HG03039 (cell line): ENCODE measurements at regions not wholly inside any gene's neighbourhood (a gene's known extent, or its start where the extent isn't known, plus 50 kb on each side); places are given as distances from the start of the nearest gene placed in this dataset.
"Not testable (repeated sequence)": the region's sequence is repeated elsewhere in the genome, so short reads cannot be mapped to it uniquely, and the experiment has no call there.

Experiments used
- ATAC-seq: cut with Tn5 transposase; IDR thresholded peaks from one replicate; pipeline ENCODE4 v1.9.1; 2021; ENCODE audit warnings: mild to moderate bottlenecking, moderate library complexity; ENCODE audit not compliant: unreplicated experiment

GRCh38 chr9:81455462-81456219 is 233.7 kb downstream of the TLE1 start:
- ATAC-seq: no peak

DNA sequence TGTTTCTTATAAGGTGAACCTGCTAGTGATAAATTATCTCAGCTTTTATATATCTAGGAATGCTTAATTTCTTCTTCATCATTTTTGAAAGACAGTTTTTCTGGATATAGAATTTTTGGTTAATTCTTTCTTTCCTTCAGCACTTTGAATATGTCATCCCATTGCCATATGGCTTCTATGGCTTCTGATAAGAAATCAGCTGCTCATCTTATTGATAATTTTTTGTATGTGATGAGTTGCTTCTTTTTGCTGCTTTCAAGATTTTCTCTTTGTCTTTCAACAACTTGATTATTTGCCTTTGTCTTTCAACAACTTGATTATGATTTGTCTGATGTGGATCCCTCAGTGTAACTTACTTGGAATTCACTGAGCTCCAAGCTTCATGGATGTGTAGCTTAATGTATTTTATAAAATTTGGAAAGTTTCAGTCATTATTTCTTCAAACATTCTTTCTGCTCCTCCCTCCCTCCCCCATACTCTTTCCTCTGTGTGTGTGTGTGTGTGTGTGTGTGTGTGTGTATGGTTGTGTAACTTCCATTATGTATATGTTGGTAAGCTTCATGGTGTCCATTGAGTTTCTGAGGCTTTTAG is 243.9 kb downstream of the TLE1 start:
- no peak for ATAC-seq

DNA sequence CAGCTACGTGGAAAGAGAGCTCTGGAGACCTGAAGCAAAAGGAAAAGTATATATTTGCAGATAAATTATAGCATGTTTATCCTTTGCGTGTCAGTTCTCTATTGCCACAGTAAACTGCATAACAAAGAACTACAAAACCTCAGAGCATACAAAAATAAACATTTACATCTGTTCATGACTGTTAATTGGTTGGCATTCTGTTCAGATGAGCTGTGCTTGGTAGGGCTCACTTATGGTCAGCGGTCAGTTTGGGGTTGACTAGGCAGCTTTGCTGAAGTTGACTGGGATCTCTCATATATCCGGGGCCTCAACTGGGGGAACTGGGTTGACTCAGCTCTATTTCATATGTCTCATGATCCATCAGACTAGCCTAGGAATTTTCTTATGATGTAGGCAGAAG is 257.7 kb downstream of the TLE1 start:
- ATAC-seq: no peak

- no peak for ATAC-seq
Measured at GRCh38 chr9:81430727-81431126, 258.6 kb downstream of the TLE1 start.

DNA sequence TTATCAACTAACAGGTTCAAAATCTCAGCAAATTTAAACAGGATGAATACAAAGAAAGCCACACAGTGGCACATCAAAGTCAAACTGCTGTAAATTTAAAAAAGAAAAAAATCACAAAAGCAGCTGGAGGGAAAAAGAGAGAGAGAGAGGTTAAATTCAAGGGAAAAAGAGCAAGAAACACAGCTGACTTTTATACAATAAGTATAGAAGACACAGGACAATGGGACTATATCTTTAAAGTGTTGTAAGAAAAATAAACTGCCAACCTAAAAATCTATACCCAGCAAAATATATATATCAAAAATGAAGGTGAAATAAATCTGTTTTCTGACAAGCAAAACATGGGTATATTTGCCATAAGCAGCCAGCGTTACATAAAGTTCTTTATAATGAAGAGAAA is 261.5 kb downstream of the TLE1 start:
- ATAC-seq: no peak

- ATAC-seq: no peak
Measured at GRCh38 chr9:81424431-81424830, 264.9 kb downstream of the TLE1 start.

DNA sequence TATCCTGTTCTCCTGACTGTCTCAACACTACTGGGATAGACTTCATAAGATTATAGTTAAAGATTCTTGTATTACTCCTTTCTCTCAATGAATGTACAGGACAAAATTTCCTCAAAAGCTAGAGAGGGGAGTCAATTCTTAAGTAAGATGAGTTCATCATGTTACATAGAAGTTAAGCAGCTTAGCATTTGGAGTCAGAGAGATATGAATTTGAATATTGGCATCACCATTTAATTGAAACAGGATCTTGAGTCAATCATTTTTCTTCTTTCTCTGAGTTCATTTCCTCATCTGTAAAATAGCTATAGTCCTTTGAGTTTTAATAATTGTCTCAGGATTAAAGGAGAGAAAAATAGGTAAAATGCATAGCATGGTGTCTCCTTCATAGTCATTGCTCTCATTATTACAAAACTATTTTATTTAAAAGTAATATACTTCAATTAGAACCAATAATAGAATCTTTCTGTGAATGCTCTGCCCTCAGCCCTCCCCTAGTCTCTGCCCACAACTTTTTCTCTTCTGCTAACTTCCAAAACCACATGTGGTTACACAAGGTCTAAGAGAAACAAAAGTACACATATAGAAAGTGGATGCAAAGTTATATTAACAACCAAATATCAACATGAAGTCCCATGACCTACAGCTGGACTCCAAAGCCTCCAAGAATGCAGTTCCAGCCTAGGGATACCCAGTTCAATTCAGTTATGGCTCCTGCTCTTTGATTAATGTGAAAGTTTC is 265.6 kb downstream of the TLE1 start:
- ATAC-seq: no peak

DNA sequence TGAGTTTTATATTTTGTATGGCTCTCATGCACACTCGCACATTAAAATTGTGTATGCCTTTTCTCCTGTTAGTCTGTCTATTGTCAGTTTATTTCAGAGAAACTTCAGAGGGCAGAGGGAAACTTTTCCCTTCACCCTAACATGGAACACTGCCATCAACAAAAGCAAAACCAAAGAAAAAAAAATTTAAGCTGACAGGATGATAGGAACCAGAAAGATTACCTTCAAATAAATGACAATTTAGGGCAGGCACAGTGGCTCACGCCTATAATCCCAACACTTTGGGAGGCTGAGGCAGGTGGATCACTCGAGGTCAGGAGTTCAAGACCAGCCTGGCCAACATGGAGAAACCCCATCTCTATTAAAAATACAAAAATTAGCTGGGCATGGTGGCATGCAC is 268.3 kb downstream of the TLE1 start:
- not testable (repeated sequence) for ATAC-seq

GRCh38 chr9:81420024-81420423 is 269.3 kb downstream of the TLE1 start:
- no peak for ATAC-seq

DNA sequence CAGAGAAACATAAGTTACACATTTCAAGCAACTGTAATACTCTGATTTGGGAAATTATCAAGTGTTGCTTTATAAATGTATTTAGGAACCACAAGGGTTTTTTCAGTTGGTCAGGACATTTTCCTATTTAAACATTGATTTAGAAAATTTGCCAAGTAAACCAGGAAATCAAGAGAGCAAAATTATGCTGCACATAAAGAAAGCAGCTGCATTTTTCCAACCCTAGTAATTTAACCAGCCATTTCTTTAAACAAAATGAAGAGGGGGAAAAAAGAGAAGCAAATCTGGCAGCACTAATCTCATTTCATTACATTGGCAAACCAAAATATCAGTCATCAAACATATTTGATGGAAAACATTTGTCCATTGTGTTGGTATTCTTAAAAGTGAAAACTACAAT is 271.4 kb downstream of the TLE1 start:
- ATAC-seq: no peak

DNA sequence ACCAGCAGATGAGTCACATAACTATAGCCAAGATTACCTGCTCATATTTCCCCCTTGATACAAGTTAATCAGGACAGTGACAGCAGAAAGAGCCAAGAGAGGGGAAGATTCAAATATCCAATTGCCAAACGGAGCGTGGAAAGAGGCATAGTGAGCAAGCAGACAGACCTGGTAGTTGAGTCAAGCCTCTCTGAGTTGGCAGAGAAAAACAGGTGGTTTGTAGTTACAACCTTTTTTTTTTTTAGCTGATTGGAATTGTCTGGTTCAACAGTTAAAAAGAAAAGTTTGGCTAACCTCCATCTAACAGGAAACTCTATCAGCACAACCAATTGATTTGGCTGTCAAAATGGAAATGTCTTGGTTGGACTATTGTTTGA is 272.1 kb downstream of the TLE1 start:
- no peak for ATAC-seq

GRCh38 chr9:81416476-81417298 is 272.7 kb downstream of the TLE1 start:
- ATAC-seq: no peak

DNA sequence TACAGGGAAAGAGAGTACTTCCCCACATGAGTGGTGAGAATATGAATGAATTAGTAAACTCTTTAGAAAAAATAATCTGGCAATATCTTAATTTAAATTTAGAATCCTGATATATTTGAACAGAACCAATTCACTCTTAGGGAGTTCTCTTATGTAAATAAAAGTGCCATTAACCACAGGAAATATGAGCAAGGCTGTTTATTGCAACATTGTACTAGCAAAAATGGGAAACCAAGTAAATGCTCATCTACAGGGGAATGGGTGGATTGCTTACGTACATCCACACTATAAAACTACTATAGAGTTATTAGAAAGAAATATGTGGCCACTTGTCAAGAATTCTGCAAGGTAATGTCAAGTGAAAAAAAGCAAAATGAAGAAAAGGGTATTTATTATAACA is 274.5 kb downstream of the TLE1 start:
- ATAC-seq: no peak

DNA sequence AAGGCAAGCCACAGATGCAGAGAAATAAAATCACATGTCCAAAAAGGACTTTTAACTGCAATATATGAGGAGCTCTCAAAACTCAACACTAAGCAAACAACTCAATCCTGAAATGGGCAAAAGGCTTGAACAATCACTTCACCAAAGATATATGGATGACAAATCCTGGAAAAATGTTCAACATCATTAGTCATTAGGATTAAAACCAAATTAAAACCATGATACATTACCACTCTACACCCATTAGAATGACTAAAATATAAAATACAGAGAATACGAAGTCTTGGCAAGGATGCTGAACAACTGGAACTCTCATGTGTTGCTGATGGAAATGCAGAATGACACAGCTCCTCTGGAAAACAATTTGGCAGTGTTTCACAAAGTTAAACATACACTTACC is 277.4 kb downstream of the TLE1 start:
- ATAC-seq: no peak

GRCh38 chr9:81410201-81410600 is 279.1 kb downstream of the TLE1 start:
- no peak for ATAC-seq

DNA sequence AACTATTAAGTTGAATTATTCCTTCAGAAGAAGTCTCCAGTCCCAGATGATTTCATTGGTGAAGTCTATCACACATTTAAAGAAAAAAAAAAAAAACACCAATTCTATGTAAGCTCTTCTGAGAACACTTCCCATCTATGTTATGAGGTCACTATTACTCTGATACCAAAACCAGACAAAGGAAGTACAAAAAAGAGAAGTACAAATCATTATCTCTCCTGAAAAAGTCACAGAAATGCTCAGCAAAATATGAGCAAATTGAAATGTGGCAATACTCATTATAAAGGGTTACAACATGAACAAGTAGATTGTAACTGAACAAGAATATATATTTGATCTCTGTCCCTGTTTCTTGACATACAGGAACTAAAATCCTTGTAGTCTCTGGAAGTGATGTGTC is 280.4 kb downstream of the TLE1 start:
- no peak for ATAC-seq

- ATAC-seq: no peak
Measured at GRCh38 chr9:81404931-81405598, 284.3 kb downstream of the TLE1 start.

DNA sequence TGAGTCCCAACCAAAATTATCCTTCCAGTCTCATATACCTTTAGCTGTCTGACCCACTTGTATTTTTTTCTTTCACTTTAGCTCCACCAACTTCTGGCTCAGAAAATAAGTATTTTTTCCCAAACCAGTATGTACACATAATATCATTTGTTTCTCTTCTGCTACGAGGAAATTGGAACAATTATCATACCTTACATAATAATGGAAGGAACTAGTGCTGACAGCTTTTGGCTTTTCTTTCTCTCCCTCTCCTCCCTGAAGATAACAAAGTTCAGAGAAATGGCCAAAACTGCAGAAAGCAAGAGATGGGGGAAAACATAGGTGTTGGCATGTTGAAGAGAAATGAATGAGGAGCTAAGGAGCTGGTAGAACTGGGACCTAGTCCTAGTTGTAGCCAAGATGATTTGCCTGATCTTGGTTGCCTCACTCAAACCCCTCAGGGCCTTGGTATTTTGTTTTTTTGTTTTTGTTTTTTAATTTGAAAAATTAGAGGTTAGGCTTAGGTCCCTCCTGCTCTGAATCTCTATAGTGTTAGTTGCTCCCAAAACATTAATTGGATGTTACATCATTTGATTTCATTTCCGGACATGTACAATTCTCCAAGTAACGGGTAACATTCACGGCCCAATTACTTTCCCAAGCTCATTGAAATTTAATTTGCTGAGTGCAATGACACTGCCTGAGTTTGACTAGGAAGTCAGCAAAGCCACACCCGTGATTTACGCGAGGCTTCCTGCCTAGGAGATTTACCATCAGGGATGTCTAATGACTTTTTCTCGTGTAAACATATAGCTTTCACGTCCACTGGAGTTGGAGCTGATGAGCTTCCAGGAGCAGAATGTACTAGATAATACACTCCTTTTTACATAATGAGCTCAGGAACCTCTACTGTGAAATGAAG is 291.6 kb downstream of the TLE1 start:
- ATAC-seq: no peak

DNA sequence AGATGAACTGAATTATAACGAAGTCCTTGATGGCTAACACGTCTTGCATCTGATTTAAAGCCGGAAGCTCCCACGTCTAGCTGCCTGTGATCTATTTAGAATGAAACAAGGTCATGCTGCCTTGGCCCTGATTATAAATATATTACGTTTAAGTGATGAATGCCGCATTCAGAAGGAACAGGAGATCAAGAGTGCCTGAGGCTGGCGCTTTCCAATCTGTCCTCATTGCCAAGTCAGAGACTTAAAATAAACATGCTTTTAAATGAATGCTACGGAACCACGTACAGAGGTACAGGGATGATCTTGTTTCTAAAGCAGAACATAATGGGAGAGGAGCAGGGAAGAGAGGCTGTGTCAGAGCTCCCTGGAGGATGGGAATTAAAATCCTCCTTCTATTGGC is 292.8 kb downstream of the TLE1 start:
- ATAC-seq: no peak

- ATAC-seq: no peak
Measured at GRCh38 chr9:81395676-81396054, 293.7 kb downstream of the TLE1 start.
